Panc1 (cell line): ENCODE measurements at regions not wholly inside any gene's neighbourhood (a gene's known extent, or its start where the extent isn't known, plus 50 kb on each side); places are given as distances from the start of the nearest gene placed in this dataset.

Experiments used
- ATAC-seq: fragments of 200-7000 bp; cut with Tn5 transposase; 2 replicates; pipeline ENCODE4 v1.9.1; 2020; ENCODE audit warnings: mild to moderate bottlenecking, moderate library complexity
- BruUV-seq: library from RNA; stranded (reverse); fragments of 400-500 nt; replicated peaks from 2 replicates; lab custom pipeline; 2021; lab: Mats Ljungman, UMichigan
- CTCF ChIA-PET: fragments of 300-600 bp; sonication (Branson Sonifier 250); formaldehyde crosslinking; loops from one replicate; lab custom pipeline; 2022; ENCODE audit warnings: antibody characterized with exemption; lab: Charles Lee
- POLR2A ChIA-PET: fragments of 300-600 bp; sonication (Branson Sonifier 250); formaldehyde crosslinking; loops from one replicate; lab custom pipeline; 2022; ENCODE audit warnings: antibody characterized with exemption; lab: Charles Lee
- DNase-seq: peaks from one replicate; pipeline ENCODE4 v3.0.0-alpha.2; 2010; ENCODE audit warnings: low read depth, low spot score
- H3K27ac ChIP-seq: 2 replicates; pipeline ENCODE4 v1.5.1; 2011; ENCODE audit warnings: mild to moderate bottlenecking, low read length, inconsistent platforms
- H3K27me3 ChIP-seq: fragments of 200-500 bp; sonication (Bioruptor generic); 2 replicates; pipeline ENCODE4 v1.6.0; 2014; ENCODE audit warnings: low read length, inconsistent platforms; ENCODE audit not compliant: control insufficient read depth, insufficient read depth
- H3K36me3 ChIP-seq: fragments of 200-500 bp; sonication (Bioruptor generic); 2 replicates; pipeline ENCODE4 v1.5.1; 2014; ENCODE audit warnings: inconsistent platforms, mild to moderate bottlenecking, low read length, moderate library complexity; ENCODE audit not compliant: control insufficient read depth, insufficient read depth
- H3K4me1 ChIP-seq: 2 replicates; pipeline ENCODE4 v1.5.1; 2011; ENCODE audit warnings: inconsistent platforms, mild to moderate bottlenecking, low read length, moderate library complexity; ENCODE audit not compliant: control insufficient read depth, insufficient read depth
- H3K4me3 ChIP-seq, 2 experiments: 2 replicates each; pipeline ENCODE4 v1.5.1; 2011 to 2012; ENCODE audit warnings: low read depth in 2 of 2, low read length in 2 of 2, mild to moderate bottlenecking in 2 of 2, inconsistent platforms in 1 of 2, moderate library complexity in 1 of 2
- H3K9me3 ChIP-seq: fragments of 200-500 bp; sonication (Bioruptor generic); 2 replicates; pipeline ENCODE4 v1.5.1; 2014; ENCODE audit warnings: low read depth, mild to moderate bottlenecking, inconsistent platforms, low read length, moderate library complexity; ENCODE audit not compliant: control insufficient read depth, insufficient read depth
- POLR2AphosphoS5 ChIP-seq: IDR thresholded peaks from 2 replicates; pipeline ENCODE4 v1.6.1; 2012; ENCODE audit warnings: mild to moderate bottlenecking, low read depth, low read length, moderate library complexity
- SIN3A ChIP-seq: IDR thresholded peaks from 2 replicates; pipeline ENCODE4 v1.6.1; 2012; ENCODE audit warnings: low read depth, mild to moderate bottlenecking, low read length, moderate library complexity, borderline replicate concordance; ENCODE audit not compliant: insufficient read depth
- TCF7L2 ChIP-seq: IDR thresholded peaks from 2 replicates; pipeline ENCODE4 v1.6.1; 2011; ENCODE audit warnings: mild to moderate bottlenecking, low read depth, low read length, inconsistent platforms
- in situ Hi-C: cut with HindIII; loops from 2 replicates; pipeline ENCODE4 v1.10.0; 2016; ENCODE audit warnings: low sequenced_read_pairs, low pct_unique_long_range_greater_than_20kb
- intact Hi-C: fragments of 100-400 bp; cut with micrococcal nuclease; formaldehyde crosslinking; loops from one replicate; pipeline ENCODE4 v1.10.0; 2022; ENCODE audit not compliant: unreplicated experiment
- TF ChIP-seq, protein P1 (sequence below): fragments of 450-650 bp; IDR thresholded peaks from 2 replicates; pipeline ENCODE4 v1.5.1; 2017; ENCODE audit warnings: mild to moderate bottlenecking
- TF ChIP-seq, protein P2 (sequence below), 2 experiments: IDR thresholded peaks; 2 replicates each; pipeline ENCODE4 v1.6.1; 2011 to 2012; ENCODE audit warnings: low read depth in 2 of 2, control low read depth in 1 of 2, low read length in 1 of 2, mild to moderate bottlenecking in 1 of 2, moderate library complexity in 1 of 2; ENCODE audit not compliant: insufficient read depth in 1 of 2

DNA sequence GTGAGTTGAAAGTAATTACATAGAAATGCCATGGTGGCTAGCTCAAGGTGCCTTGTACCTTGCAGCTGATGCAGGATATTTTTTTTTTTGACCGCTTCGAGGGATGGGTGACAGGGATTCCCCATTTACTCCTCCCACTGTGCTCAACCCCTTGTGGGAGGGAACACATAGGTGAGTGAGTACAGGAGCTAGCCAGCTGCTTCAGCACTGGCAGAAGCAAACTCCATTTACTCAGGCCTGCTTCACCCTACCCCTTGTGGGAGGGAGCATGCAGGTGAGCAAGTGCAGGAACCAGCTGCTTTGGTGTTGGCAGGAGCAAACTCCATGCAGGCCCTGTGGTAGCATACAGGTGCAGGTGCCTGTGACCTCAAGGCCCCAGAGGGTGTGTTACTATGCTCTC lies 330.1 kb downstream of the TDRD3 start:
- CTCF ChIA-PET = no interaction called here

DNA sequence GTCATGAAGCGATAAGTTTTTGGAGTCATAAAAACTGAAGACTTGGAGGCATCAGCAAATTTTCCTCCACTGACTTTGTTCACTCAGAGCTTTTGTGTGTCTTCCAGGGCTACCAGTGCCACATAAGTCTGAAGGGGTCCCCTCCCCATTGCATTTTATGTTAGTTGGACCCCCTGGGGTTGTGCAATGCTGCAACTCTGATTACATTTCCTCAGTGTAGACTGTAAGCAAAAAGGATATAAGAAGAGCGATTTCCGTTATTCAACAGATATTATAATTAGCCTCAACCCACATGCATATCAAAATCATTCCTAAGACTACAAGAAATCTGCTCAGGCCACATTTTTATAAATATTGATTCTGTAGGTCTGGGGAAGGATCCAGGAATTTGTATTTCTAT lies 324.0 kb downstream of the TDRD3 start:
- DNase-seq (no peak), ATAC-seq (no peak)
- in situ Hi-C loops = no loop called here
- BruUV-seq = no TSS peak
- CTCF ChIA-PET = no interaction called here
- intact Hi-C loops = no loop called here
- H3K4me1 ChIP-seq = no peaks in the 10 kb centered on the region
- H3K4me3 ChIP-seq = no peak overlapping the region
- no peaks in the 10 kb centered on the region for H3K27me3 ChIP-seq
- POLR2A ChIA-PET = no interaction called here
- TF ChIP-seq POLR2AphosphoS5 (no peak), SIN3A (no peak), TCF7L2 (no peak)
- TF ChIP-seq, protein P1, sequence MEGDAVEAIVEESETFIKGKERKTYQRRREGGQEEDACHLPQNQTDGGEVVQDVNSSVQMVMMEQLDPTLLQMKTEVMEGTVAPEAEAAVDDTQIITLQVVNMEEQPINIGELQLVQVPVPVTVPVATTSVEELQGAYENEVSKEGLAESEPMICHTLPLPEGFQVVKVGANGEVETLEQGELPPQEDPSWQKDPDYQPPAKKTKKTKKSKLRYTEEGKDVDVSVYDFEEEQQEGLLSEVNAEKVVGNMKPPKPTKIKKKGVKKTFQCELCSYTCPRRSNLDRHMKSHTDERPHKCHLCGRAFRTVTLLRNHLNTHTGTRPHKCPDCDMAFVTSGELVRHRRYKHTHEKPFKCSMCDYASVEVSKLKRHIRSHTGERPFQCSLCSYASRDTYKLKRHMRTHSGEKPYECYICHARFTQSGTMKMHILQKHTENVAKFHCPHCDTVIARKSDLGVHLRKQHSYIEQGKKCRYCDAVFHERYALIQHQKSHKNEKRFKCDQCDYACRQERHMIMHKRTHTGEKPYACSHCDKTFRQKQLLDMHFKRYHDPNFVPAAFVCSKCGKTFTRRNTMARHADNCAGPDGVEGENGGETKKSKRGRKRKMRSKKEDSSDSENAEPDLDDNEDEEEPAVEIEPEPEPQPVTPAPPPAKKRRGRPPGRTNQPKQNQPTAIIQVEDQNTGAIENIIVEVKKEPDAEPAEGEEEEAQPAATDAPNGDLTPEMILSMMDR = no peak
- TF ChIP-seq, protein P2, sequence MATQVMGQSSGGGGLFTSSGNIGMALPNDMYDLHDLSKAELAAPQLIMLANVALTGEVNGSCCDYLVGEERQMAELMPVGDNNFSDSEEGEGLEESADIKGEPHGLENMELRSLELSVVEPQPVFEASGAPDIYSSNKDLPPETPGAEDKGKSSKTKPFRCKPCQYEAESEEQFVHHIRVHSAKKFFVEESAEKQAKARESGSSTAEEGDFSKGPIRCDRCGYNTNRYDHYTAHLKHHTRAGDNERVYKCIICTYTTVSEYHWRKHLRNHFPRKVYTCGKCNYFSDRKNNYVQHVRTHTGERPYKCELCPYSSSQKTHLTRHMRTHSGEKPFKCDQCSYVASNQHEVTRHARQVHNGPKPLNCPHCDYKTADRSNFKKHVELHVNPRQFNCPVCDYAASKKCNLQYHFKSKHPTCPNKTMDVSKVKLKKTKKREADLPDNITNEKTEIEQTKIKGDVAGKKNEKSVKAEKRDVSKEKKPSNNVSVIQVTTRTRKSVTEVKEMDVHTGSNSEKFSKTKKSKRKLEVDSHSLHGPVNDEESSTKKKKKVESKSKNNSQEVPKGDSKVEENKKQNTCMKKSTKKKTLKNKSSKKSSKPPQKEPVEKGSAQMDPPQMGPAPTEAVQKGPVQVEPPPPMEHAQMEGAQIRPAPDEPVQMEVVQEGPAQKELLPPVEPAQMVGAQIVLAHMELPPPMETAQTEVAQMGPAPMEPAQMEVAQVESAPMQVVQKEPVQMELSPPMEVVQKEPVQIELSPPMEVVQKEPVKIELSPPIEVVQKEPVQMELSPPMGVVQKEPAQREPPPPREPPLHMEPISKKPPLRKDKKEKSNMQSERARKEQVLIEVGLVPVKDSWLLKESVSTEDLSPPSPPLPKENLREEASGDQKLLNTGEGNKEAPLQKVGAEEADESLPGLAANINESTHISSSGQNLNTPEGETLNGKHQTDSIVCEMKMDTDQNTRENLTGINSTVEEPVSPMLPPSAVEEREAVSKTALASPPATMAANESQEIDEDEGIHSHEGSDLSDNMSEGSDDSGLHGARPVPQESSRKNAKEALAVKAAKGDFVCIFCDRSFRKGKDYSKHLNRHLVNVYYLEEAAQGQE (IDR thresholded peaks at IDR 0.05; ENCODE audit: insufficient read depth in 1 of 2, low read depth in 2 of 2, low read length in 1 of 2) = no peak
- no peak overlapping the region for H3K27ac ChIP-seq
- H3K36me3 ChIP-seq = no peaks in the 10 kb centered on the region
- H3K9me3 ChIP-seq = no peaks in the 10 kb centered on the region

More for the DNA sequence above, 330.1 kb downstream of the TDRD3 start:
- TF ChIP-seq SIN3A (no peak), POLR2AphosphoS5 (no peak), TCF7L2 (no peak)
- TF ChIP-seq, protein P2 (IDR thresholded peaks at IDR 0.05; ENCODE audit: insufficient read depth in 1 of 2, low read depth in 2 of 2, low read length in 1 of 2) = no peak
- TF ChIP-seq, protein P1 = no peak
- no peaks in the 10 kb centered on the region for H3K36me3 ChIP-seq
- intact Hi-C loops (no loop called here), in situ Hi-C loops (no loop called here)
- BruUV-seq = no TSS peak
- H3K27me3 ChIP-seq = no peaks in the 10 kb centered on the region
- no peak overlapping the region for H3K4me3 ChIP-seq
- H3K4me1 ChIP-seq = no peaks in the 10 kb centered on the region
- no peaks in the 10 kb centered on the region for H3K9me3 ChIP-seq
- no peak for DNase-seq
- no peak for ATAC-seq
- POLR2A ChIA-PET = no interaction called here
- H3K27ac ChIP-seq = no peak overlapping the region
